Neural progenitor cell (in vitro differentiated cells): ENCODE measurements at regions not wholly inside any gene's neighbourhood (a gene's known extent, or its start where the extent isn't known, plus 50 kb on each side); places are given as distances from the start of the nearest gene placed in this dataset.

Experiments
- DNase-seq: peaks from one replicate; pipeline ENCODE4 v3.0.0-alpha.2; 2016; ENCODE audit warnings: low spot score
- H2AFZ ChIP-seq: fragments of 200-600 bp; sonication (generic); replicated peaks from 2 replicates; pipeline ENCODE4 v1.6.1; 2016; ENCODE audit warnings: antibody characterized with exemption
- H3F3A ChIP-seq: fragments of 200-600 bp; sonication (generic); 2 replicates; pipeline ENCODE4 v1.6.1; 2016; ENCODE audit warnings: antibody characterized with exemption, low read depth
- H3K27ac ChIP-seq: fragments of 200-600 bp; sonication (generic); 2 replicates; pipeline ENCODE4 v1.5.1; 2016; ENCODE audit warnings: mild to moderate bottlenecking
- H3K27me3 ChIP-seq: fragments of 200-600 bp; sonication (generic); 2 replicates; pipeline ENCODE4 v1.6.1; 2016; ENCODE audit warnings: mild to moderate bottlenecking, moderate library complexity
- H3K36me3 ChIP-seq: fragments of 200-600 bp; sonication (generic); 2 replicates; pipeline ENCODE4 v1.5.1; 2016
- H3K4me1 ChIP-seq: fragments of 200-600 bp; sonication (generic); 2 replicates; pipeline ENCODE4 v1.6.1; 2016; ENCODE audit warnings: mixed run types
- H3K4me2 ChIP-seq: fragments of 200-600 bp; sonication (generic); 2 replicates; pipeline ENCODE4 v1.6.1; 2016
- H3K4me3 ChIP-seq: fragments of 200-600 bp; sonication (generic); 2 replicates; pipeline ENCODE4 v1.5.1; 2016
- H3K79me2 ChIP-seq: fragments of 200-600 bp; sonication (generic); 2 replicates; pipeline ENCODE4 v1.6.1; 2016; ENCODE audit warnings: low read depth
- H3K9ac ChIP-seq: fragments of 200-600 bp; sonication (generic); 2 replicates; pipeline ENCODE4 v1.6.1; 2016
- H3K9me3 ChIP-seq: fragments of 200-600 bp; sonication (generic); 2 replicates; pipeline ENCODE4 v1.5.1; 2016; ENCODE audit warnings: low read depth
- H4K20me1 ChIP-seq: fragments of 200-600 bp; sonication (generic); 2 replicates; pipeline ENCODE4 v1.6.1; 2016; ENCODE audit warnings: low read depth
- H3K27ac Mint-ChIP-seq: 3 replicates; pipeline ENCODE4 v1.8.0; 2021; ENCODE audit warnings: mixed read lengths
- H3K27me3 Mint-ChIP-seq: 2 replicates; pipeline ENCODE4 v1.8.0; 2022; ENCODE audit warnings: low read depth, mild to moderate bottlenecking, inconsistent platforms, moderate library complexity, mixed read lengths; ENCODE audit not compliant: insufficient read depth
- H3K36me3 Mint-ChIP-seq: 3 replicates; pipeline ENCODE4 v1.8.0; 2021; ENCODE audit warnings: mixed read lengths
- H3K4me1 Mint-ChIP-seq: 3 replicates; pipeline ENCODE4 v1.8.0; 2021; ENCODE audit warnings: mixed read lengths
- H3K4me3 Mint-ChIP-seq: 3 replicates; pipeline ENCODE4 v1.8.0; 2021; ENCODE audit warnings: mild to moderate bottlenecking, moderate library complexity, mixed read lengths
- H3K9me3 Mint-ChIP-seq: 3 replicates; pipeline ENCODE4 v1.8.0; 2020; ENCODE audit warnings: mixed read lengths
- CTCF ChIP-seq: fragments of 200-600 bp; sonication (generic); IDR thresholded peaks from 2 replicates; pipeline ENCODE4 v1.5.1; 2017; ENCODE audit warnings: antibody characterized with exemption, mild to moderate bottlenecking
- EZH2 ChIP-seq: fragments of 200-600 bp; sonication (generic); IDR thresholded peaks from 2 replicates; pipeline ENCODE4 v1.6.1; 2017; ENCODE audit warnings: antibody characterized with exemption, mild to moderate bottlenecking, moderate library complexity
- EZH2phosphoT487 ChIP-seq: fragments of 200-600 bp; sonication (generic); IDR thresholded peaks from 2 replicates; pipeline ENCODE4 v1.6.1; 2017; ENCODE audit warnings: antibody characterized with exemption

GRCh38 chr12:32024884-32025592 lies 65.8 kb downstream of the RESF1 start:
- Histone ChIP-seq H2AFZ (peak overlapping the region; percentile 83), H3F3A (no peaks in the 10 kb centered on the region), H3K4me3 (no peak overlapping the region), H4K20me1 (no peaks in the 10 kb centered on the region), H3K9me3 (no peaks in the 10 kb centered on the region), H3K79me2 (no peaks in the 10 kb centered on the region), H3K36me3 (no peaks in the 10 kb centered on the region), H3K4me1 (no peaks in the 10 kb centered on the region), H3K27ac (no peak overlapping the region), H3K9ac (no peak overlapping the region), H3K4me2 (no peak overlapping the region), H3K27me3 (no peaks in the 10 kb centered on the region)
- Mint-ChIP-seq H3K36me3 (no peaks in the 10 kb centered on the region), H3K9me3 (peaks cover 6% of the 10 kb centered on the region), H3K4me1 (peaks cover 9% of the 10 kb centered on the region), H3K27ac (peak overlapping the region; percentile 88), H3K27me3 (peaks cover 2% of the 10 kb centered on the region), H3K4me3 (no peak overlapping the region)
- TF ChIP-seq EZH2phosphoT487: no peak
- no peak for TF ChIP-seq EZH2
- TF ChIP-seq CTCF: no peak
- no peak for DNase-seq

GRCh38 chr12:32025906-32026305 lies 66.7 kb downstream of the RESF1 start:
- Mint-ChIP-seq H3K27me3 (peaks cover 2% of the 10 kb centered on the region), H3K36me3 (no peaks in the 10 kb centered on the region)

GRCh38 chr12:32027684-32028365 lies 68.6 kb downstream of the RESF1 start:
- Histone ChIP-seq H4K20me1 (no peaks in the 10 kb centered on the region), H3K27ac (no peak overlapping the region), H3F3A (no peaks in the 10 kb centered on the region), H3K9ac (no peak overlapping the region), H3K79me2 (no peaks in the 10 kb centered on the region), H3K4me2 (no peak overlapping the region), H3K9me3 (no peaks in the 10 kb centered on the region), H2AFZ (no peak overlapping the region), H3K36me3 (no peaks in the 10 kb centered on the region), H3K4me1 (no peaks in the 10 kb centered on the region), H3K27me3 (no peaks in the 10 kb centered on the region), H3K4me3 (no peak overlapping the region)
- no peak for DNase-seq
- Mint-ChIP-seq H3K36me3 (no peaks in the 10 kb centered on the region), H3K27ac (no peak overlapping the region), H3K4me3 (no peak overlapping the region), H3K27me3 (peaks cover 3% of the 10 kb centered on the region), H3K9me3 (peaks cover 4% of the 10 kb centered on the region), H3K4me1 (peaks cover 18% of the 10 kb centered on the region)
- TF ChIP-seq EZH2phosphoT487 (no peak), EZH2 (no peak), CTCF (no peak)

More at GRCh38 chr12:32025906-32026305, 66.7 kb downstream of the RESF1 start:
- Histone ChIP-seq H2AFZ (no peak overlapping the region), H4K20me1 (no peaks in the 10 kb centered on the region), H3K4me3 (no peak overlapping the region), H3K36me3 (no peaks in the 10 kb centered on the region), H3K9me3 (no peaks in the 10 kb centered on the region), H3K79me2 (no peaks in the 10 kb centered on the region), H3F3A (no peaks in the 10 kb centered on the region), H3K9ac (no peak overlapping the region), H3K4me2 (no peak overlapping the region), H3K4me1 (no peaks in the 10 kb centered on the region), H3K27ac (no peak overlapping the region), H3K27me3 (no peaks in the 10 kb centered on the region)
- DNase-seq: no peak
- no peak overlapping the region for H3K4me3 Mint-ChIP-seq
- H3K27ac Mint-ChIP-seq: no peak overlapping the region
- H3K9me3 Mint-ChIP-seq: peaks cover 6% of the 10 kb centered on the region
- peaks cover 9% of the 10 kb centered on the region for H3K4me1 Mint-ChIP-seq
- no peak for TF ChIP-seq EZH2
- no peak for TF ChIP-seq EZH2phosphoT487
- no peak for TF ChIP-seq CTCF
